ENCODE measurements at regions not wholly inside any gene's neighbourhood (a gene's known extent, or its start where the extent isn't known, plus 50 kb on each side); places are given as distances from the start of the nearest gene placed in this dataset.

DNA sequence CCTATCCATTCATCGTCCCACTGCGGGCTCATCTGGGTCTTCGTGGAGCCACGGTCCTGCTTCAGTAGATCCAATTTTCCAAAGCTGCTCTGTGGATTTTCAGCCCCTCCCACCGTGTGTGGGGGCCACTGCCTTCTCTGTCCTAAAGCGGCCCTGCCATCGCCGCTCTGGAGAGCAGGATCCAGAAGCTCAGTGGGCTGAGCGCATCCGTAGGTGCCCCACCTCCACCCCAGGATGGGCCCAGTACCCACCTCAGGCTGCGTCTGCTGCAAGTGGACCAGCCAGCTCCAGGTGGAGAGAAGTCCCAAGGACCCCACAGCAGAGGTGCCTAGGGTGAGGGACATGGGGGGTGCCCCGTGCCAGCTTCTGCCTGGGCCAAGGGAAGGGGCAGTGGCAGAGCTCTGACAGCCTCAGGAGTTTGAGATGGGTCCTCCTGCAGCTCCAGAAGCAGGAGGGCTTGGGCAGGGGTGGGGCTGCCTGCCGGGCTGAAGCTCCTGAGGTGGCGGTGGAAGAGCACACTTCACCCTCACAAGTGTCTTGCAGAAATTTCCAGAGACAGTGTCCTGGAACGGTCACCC lies 148.1 kb upstream of the C14orf180 start:
- no peak for TF ChIP-seq GATA2 (IDR thresholded peaks at IDR 0.05; ENCODE audit: low read depth, low read length)
- no peak for TF ChIP-seq GATA3 (IDR thresholded peaks at IDR 0.05; ENCODE audit: low read depth, low read length)
